Liver (tissue), 3 donors: ENCODE measurements at regions not wholly inside any gene's neighbourhood (a gene's known extent, or its start where the extent isn't known, plus 50 kb on each side); places are given as distances from the start of the nearest gene placed in this dataset.

Experiments
- ATF3 ChIP-seq: IDR thresholded peaks from 2 replicates; pipeline ENCODE4 v1.6.1; 2016; ENCODE audit warnings: antibody characterized with exemption
- CTCF ChIP-seq: fragments of 150-350 bp; IDR thresholded peaks from 2 replicates; pipeline ENCODE4 v1.5.1; 2017; ENCODE audit warnings: improper control_type of control experiment, low read depth, low read length; ENCODE audit not compliant: missing input control
- EGR1 ChIP-seq, 2 donors: IDR thresholded peaks; 2 replicates each; pipeline ENCODE4 v1.6.1; 2016 to 2018; ENCODE audit warnings: antibody characterized with exemption in 2 of 2, low read depth in 2 of 2
- HNF4G ChIP-seq: IDR thresholded peaks from 2 replicates; pipeline ENCODE4 v1.6.1; 2016; ENCODE audit warnings: antibody characterized with exemption
- JUND ChIP-seq, 2 donors: IDR thresholded peaks; 2 replicates each; pipeline ENCODE4 v1.6.1; 2016; ENCODE audit warnings: antibody characterized with exemption in 2 of 2
- MAX ChIP-seq: IDR thresholded peaks from 2 replicates; pipeline ENCODE4 v1.6.1; 2016; ENCODE audit warnings: antibody characterized with exemption
- REST ChIP-seq: IDR thresholded peaks from 2 replicates; pipeline ENCODE4 v1.6.1; 2016; ENCODE audit warnings: antibody characterized with exemption, mild to moderate bottlenecking
- SP1 ChIP-seq: IDR thresholded peaks from 2 replicates; pipeline ENCODE4 v1.6.1; 2018; ENCODE audit warnings: antibody characterized with exemption, mild to moderate bottlenecking
- TAF1 ChIP-seq: conservative IDR thresholded peaks from 2 replicates; pipeline ENCODE4 v1.6.1; 2016; ENCODE audit warnings: antibody characterized with exemption, mild to moderate bottlenecking
- donor health status: healthy.
- donor health status: healthy.

- no peak for TF ChIP-seq CTCF
- TF ChIP-seq REST: no peak
- no peak for TF ChIP-seq MAX
- no peak for TF ChIP-seq ATF3
- TF ChIP-seq EGR1 (IDR thresholded peaks at IDR 0.05; ENCODE audit: low read depth in 2 of 2): no peak
- TF ChIP-seq TAF1: no peak
- TF ChIP-seq JUND (IDR thresholded peaks at IDR 0.05): no peak
- no peak for TF ChIP-seq HNF4G
- no peak for TF ChIP-seq SP1
Observed at GRCh38 chr3:65060904-65061303, 373.1 kb upstream of the ADAMTS9 start.
